Loucy (cell line): ENCODE measurements at regions not wholly inside any gene's neighbourhood (a gene's known extent, or its start where the extent isn't known, plus 50 kb on each side); places are given as distances from the start of the nearest gene placed in this dataset.

Source experiments
- H2AFZ ChIP-seq: fragments of 200-600 bp; sonication (generic); 2 replicates; pipeline ENCODE4 v1.6.0; 2016; ENCODE audit warnings: antibody characterized with exemption, mild to moderate bottlenecking, low read length, moderate library complexity
- H3F3A ChIP-seq: fragments of 200-600 bp; 2 replicates; pipeline ENCODE4 v1.6.0; 2016; ENCODE audit warnings: antibody characterized with exemption, low read depth, mild to moderate bottlenecking
- H3K27me3 ChIP-seq: fragments of 200-600 bp; sonication (generic); 2 replicates; pipeline ENCODE4 v1.6.1; 2014; ENCODE audit warnings: low read length, mild to moderate bottlenecking; ENCODE audit not compliant: insufficient read depth, poor library complexity, severe bottlenecking
- H3K36me3 ChIP-seq: fragments of 200-600 bp; sonication (generic); 2 replicates; pipeline ENCODE4 v1.6.1; 2016; ENCODE audit warnings: low read length; ENCODE audit not compliant: insufficient read depth
- H3K4me1 ChIP-seq: fragments of 200-600 bp; sonication (generic); 2 replicates; pipeline ENCODE4 v1.5.1; 2014; ENCODE audit warnings: low read length, mild to moderate bottlenecking; ENCODE audit not compliant: insufficient read depth, poor library complexity, severe bottlenecking
- H3K4me2 ChIP-seq: fragments of 200-600 bp; sonication (generic); 2 replicates; pipeline ENCODE4 v1.6.0; 2014; ENCODE audit warnings: antibody characterized with exemption, low read length, low read depth, mild to moderate bottlenecking; ENCODE audit not compliant: poor library complexity, severe bottlenecking
- H3K4me3 ChIP-seq: fragments of 200-600 bp; sonication (generic); 2 replicates; pipeline ENCODE4 v1.5.1; 2014; ENCODE audit warnings: low read length, mild to moderate bottlenecking, mixed read lengths; ENCODE audit not compliant: poor library complexity, severe bottlenecking
- H3K79me2 ChIP-seq: fragments of 200-600 bp; sonication (generic); 2 replicates; pipeline ENCODE4 v1.6.1; 2014; ENCODE audit warnings: low read length; ENCODE audit not compliant: insufficient read depth
- H3K9ac ChIP-seq: fragments of 200-600 bp; sonication (generic); 2 replicates; pipeline ENCODE4 v1.6.0; 2014; ENCODE audit warnings: mild to moderate bottlenecking, low read depth, low read length, moderate library complexity; ENCODE audit not compliant: poor library complexity, severe bottlenecking
- H3K9me2 ChIP-seq: fragments of 200-600 bp; sonication (generic); replicated peaks from 2 replicates; pipeline ENCODE4 v1.6.1; 2016; ENCODE audit warnings: low read depth, low read length, mixed read lengths
- H3K9me3 ChIP-seq: fragments of 200-600 bp; sonication (generic); 2 replicates; pipeline ENCODE4 v1.6.1; 2014; ENCODE audit warnings: mild to moderate bottlenecking, antibody characterized with exemption, low read length, low read depth; ENCODE audit not compliant: insufficient read depth
- H4K20me1 ChIP-seq: fragments of 200-600 bp; sonication (generic); 2 replicates; pipeline ENCODE4 v1.6.0; 2014; ENCODE audit warnings: antibody characterized with exemption, low read length, mild to moderate bottlenecking; ENCODE audit not compliant: insufficient read depth, poor library complexity, severe bottlenecking
- CTCF ChIP-seq: fragments of 200-600 bp; sonication (generic); conservative IDR thresholded peaks from 2 replicates; pipeline ENCODE4 v1.5.1; 2014; ENCODE audit warnings: mild to moderate bottlenecking, antibody characterized with exemption, low read length
- EZH2phosphoT487 ChIP-seq: fragments of 200-600 bp; IDR thresholded peaks from 2 replicates; pipeline ENCODE4 v1.6.1; 2018; ENCODE audit warnings: antibody characterized with exemption, mild to moderate bottlenecking, moderate library complexity, borderline replicate concordance

DNA sequence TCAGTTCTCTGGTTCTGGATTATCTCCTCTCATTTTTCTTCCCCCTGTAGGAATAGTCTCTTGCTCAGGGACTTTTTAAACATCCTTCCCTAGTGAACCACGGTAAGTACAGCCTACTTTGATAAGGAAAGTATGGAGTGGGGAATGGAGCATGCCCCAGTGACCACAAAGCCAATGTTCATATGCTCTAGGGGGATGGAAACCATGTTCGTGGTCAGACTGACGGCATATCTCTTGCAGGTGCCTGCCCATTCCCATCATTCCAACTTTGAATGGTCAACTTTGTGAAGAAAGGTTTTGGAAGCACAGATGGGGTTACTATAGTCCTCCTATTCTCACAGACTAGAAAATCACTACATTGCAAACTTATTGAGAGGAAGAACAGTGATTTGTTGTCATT lies 332.5 kb upstream of the NCAM1 start:
- TF ChIP-seq CTCF = no peak
- no peak for TF ChIP-seq EZH2phosphoT487
- Histone ChIP-seq H3F3A (no peaks in the 10 kb centered on the region), H3K27me3 (no peaks in the 10 kb centered on the region), H3K9ac (no peak overlapping the region), H4K20me1 (no peaks in the 10 kb centered on the region), H3K36me3 (no peaks in the 10 kb centered on the region), H3K9me2 (no peaks in the 10 kb centered on the region), H3K4me3 (no peak overlapping the region), H3K9me3 (no peaks in the 10 kb centered on the region), H2AFZ (no peak overlapping the region), H3K79me2 (no peaks in the 10 kb centered on the region), H3K4me1 (no peaks in the 10 kb centered on the region), H3K4me2 (no peak overlapping the region)

DNA sequence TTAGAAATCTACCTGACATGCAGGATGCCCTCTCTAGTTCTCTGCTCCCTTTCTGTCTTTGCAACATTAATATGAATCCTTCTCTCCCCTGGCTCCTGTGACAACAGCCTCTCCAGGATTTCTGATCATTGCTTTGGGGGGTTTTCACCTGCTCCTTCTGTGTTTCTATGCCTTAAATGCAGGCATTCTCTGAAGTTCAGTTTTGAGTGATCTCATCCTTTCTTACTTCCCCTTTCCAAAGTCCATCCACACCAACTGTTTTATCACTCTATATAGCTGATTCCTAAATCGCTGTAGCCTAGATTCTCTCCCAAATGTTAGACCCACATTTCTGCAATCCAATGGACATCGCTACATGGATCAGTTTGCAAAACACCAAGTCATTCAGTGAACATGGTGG lies 330.7 kb upstream of the NCAM1 start:
- Histone ChIP-seq H3K9ac (no peak overlapping the region), H3K9me3 (no peaks in the 10 kb centered on the region), H3K79me2 (no peaks in the 10 kb centered on the region), H3K36me3 (no peaks in the 10 kb centered on the region), H4K20me1 (no peaks in the 10 kb centered on the region), H3K4me3 (no peak overlapping the region), H3K4me1 (no peaks in the 10 kb centered on the region), H3K27me3 (no peaks in the 10 kb centered on the region), H2AFZ (no peak overlapping the region), H3K9me2 (no peaks in the 10 kb centered on the region), H3F3A (no peaks in the 10 kb centered on the region), H3K4me2 (no peak overlapping the region)
- TF ChIP-seq EZH2phosphoT487 (no peak), CTCF (no peak)

- H4K20me1 ChIP-seq = no peaks in the 10 kb centered on the region
- no peak overlapping the region for H2AFZ ChIP-seq
- no peaks in the 10 kb centered on the region for H3K9me2 ChIP-seq
- no peaks in the 10 kb centered on the region for H3K79me2 ChIP-seq
- H3K9ac ChIP-seq = no peak overlapping the region
- H3K4me3 ChIP-seq = no peak overlapping the region
- no peaks in the 10 kb centered on the region for H3F3A ChIP-seq
- TF ChIP-seq CTCF (no peak), EZH2phosphoT487 (no peak)
- H3K27me3 ChIP-seq = no peaks in the 10 kb centered on the region
- no peaks in the 10 kb centered on the region for H3K4me1 ChIP-seq
- H3K36me3 ChIP-seq = no peaks in the 10 kb centered on the region
- no peak overlapping the region for H3K4me2 ChIP-seq
- no peaks in the 10 kb centered on the region for H3K9me3 ChIP-seq
These were observed 329.9 kb upstream of the NCAM1 start for GRCh38 chr11:112631333-112631732.
